Endodermal cell (in vitro differentiated cells): ENCODE measurements at regions not wholly inside any gene's neighbourhood (a gene's known extent, or its start where the extent isn't known, plus 50 kb on each side); places are given as distances from the start of the nearest gene placed in this dataset.

ENCODE experiments used
- DNase-seq: peaks from one replicate; pipeline ENCODE4 v3.0.0-alpha.2; 2017
- H3K27ac ChIP-seq: 2 replicates; pipeline ENCODE4 v1.5.1; 2013; ENCODE audit warnings: mild to moderate bottlenecking, low read depth, low read length, moderate library complexity
- H3K27me3 ChIP-seq: 2 replicates; pipeline ENCODE4 v1.6.1; 2013; ENCODE audit warnings: mild to moderate bottlenecking, low read length, moderate library complexity; ENCODE audit not compliant: insufficient read depth, control insufficient read depth, poor library complexity, severe bottlenecking
- H3K36me3 ChIP-seq: 2 replicates; pipeline ENCODE4 v1.7.0; 2013; ENCODE audit warnings: mild to moderate bottlenecking, low read length, moderate library complexity; ENCODE audit not compliant: control insufficient read depth, insufficient read depth
- H3K4me1 ChIP-seq: one replicate; pipeline ENCODE4 v1.7.0; 2013; ENCODE audit warnings: low read length; ENCODE audit not compliant: control insufficient read depth, insufficient read depth
- H3K4me3 ChIP-seq: 2 replicates; pipeline ENCODE4 v1.5.1; 2013; ENCODE audit warnings: mild to moderate bottlenecking, low read length, moderate library complexity
- H3K9ac ChIP-seq: 2 replicates; pipeline ENCODE4 v1.6.1; 2013; ENCODE audit warnings: mild to moderate bottlenecking, low read length, moderate library complexity; ENCODE audit not compliant: poor library complexity, severe bottlenecking; ENCODE audit errors: extremely low read depth
- H3K9me3 ChIP-seq: 2 replicates; pipeline ENCODE4 v1.6.1; 2013; ENCODE audit warnings: mild to moderate bottlenecking, low read length, moderate library complexity; ENCODE audit not compliant: control insufficient read depth
- H3K27ac Mint-ChIP-seq: 2 replicates; pipeline ENCODE4 v1.8.0; 2020; ENCODE audit warnings: mixed read lengths
- H3K27me3 Mint-ChIP-seq: 2 replicates; pipeline ENCODE4 v1.8.0; 2021; ENCODE audit warnings: mild to moderate bottlenecking, mixed read lengths; ENCODE audit not compliant: insufficient read depth
- H3K36me3 Mint-ChIP-seq: 2 replicates; pipeline ENCODE4 v1.8.0; 2020; ENCODE audit warnings: low read depth, mixed read lengths
- H3K4me1 Mint-ChIP-seq: 2 replicates; pipeline ENCODE4 v1.8.0; 2020; ENCODE audit warnings: mixed read lengths
- H3K4me3 Mint-ChIP-seq: 2 replicates; pipeline ENCODE4 v1.8.0; 2020; ENCODE audit warnings: mild to moderate bottlenecking, moderate library complexity, mixed read lengths
- H3K9me3 Mint-ChIP-seq: 2 replicates; pipeline ENCODE4 v1.8.0; 2020; ENCODE audit warnings: mild to moderate bottlenecking, mixed read lengths
- WGBS, 2 experiments: methylation state at CpG; one replicate each; pipeline versions ENCODE4 v1.1.5 to v1.1.7; 2013; ENCODE audit warnings: missing lambda C conversion rate in 2 of 2, mixed read lengths in 1 of 2; ENCODE audit not compliant: insufficient coverage in 1 of 2, insufficient read length in 1 of 2; 5-methylcytosine and 5-hydroxymethylcytosine counted together
- TF ChIP-seq, protein P1 (sequence below): fragments of 200-600 bp; sonication (generic); conservative IDR thresholded peaks from 2 replicates; pipeline ENCODE4 v1.5.0; 2021; ENCODE audit warnings: antibody characterized with exemption, mild to moderate bottlenecking

DNA sequence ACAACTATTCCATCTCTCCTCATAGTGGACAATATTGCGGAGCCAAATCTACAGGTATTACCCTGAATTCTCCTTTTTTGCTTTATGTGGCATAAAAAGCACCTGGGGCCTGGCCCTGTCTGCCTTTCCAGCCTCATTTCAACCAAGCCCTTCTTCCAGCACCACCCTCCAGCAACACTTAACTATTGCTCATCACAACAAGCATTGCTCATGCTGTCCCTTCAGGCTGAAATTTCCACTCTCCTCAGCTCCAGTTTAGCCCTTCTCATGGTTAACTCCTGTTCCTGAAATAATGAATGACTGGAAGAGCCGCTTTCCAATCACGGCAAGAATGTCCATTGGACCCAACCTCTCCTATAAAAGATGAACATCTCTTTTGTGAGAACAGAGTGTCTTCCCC is 107.4 kb downstream of the P2RY1 start:
- H3K27me3 Mint-ChIP-seq: no peaks in the 10 kb centered on the region
- Histone ChIP-seq H3K9me3 (no peaks in the 10 kb centered on the region), H3K4me1 (peaks cover 3% of the 10 kb centered on the region), H3K27me3 (no peaks in the 10 kb centered on the region), H3K4me3 (no peak overlapping the region), H3K36me3 (no peaks in the 10 kb centered on the region), H3K9ac (no peak overlapping the region), H3K27ac (no peak overlapping the region)
- peaks cover 19% of the 10 kb centered on the region for H3K4me1 Mint-ChIP-seq
- no peak overlapping the region for H3K4me3 Mint-ChIP-seq
- WGBS, 2 experiments: 87 to 97% methylated on average over 3 of the region's 3 CpGs
- DNase-seq: no peak
- H3K36me3 Mint-ChIP-seq: no peaks in the 10 kb centered on the region
- TF ChIP-seq, protein P1, sequence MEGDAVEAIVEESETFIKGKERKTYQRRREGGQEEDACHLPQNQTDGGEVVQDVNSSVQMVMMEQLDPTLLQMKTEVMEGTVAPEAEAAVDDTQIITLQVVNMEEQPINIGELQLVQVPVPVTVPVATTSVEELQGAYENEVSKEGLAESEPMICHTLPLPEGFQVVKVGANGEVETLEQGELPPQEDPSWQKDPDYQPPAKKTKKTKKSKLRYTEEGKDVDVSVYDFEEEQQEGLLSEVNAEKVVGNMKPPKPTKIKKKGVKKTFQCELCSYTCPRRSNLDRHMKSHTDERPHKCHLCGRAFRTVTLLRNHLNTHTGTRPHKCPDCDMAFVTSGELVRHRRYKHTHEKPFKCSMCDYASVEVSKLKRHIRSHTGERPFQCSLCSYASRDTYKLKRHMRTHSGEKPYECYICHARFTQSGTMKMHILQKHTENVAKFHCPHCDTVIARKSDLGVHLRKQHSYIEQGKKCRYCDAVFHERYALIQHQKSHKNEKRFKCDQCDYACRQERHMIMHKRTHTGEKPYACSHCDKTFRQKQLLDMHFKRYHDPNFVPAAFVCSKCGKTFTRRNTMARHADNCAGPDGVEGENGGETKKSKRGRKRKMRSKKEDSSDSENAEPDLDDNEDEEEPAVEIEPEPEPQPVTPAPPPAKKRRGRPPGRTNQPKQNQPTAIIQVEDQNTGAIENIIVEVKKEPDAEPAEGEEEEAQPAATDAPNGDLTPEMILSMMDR: no peak
- no peak overlapping the region for H3K27ac Mint-ChIP-seq
- no peaks in the 10 kb centered on the region for H3K9me3 Mint-ChIP-seq

DNA sequence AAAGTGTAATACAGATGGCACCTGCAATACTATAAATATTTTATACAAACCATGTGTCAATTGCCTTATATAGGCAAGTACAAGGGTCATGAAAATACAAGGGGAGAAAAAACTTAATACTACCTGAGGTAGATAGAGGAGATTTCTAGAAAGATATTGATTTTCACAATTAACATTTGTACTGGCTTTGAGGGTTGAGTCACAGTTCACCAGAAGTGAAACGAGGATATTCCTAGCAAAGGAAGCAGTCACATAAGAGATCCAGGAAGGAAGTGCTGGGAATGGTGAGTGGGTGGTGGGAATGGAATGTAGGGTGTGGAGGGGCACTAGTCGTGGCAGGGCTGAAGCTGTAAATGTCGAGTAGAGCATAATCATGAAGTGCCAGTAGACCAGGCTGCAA is 108.7 kb downstream of the P2RY1 start:
- Mint-ChIP-seq H3K27me3 (no peaks in the 10 kb centered on the region), H3K36me3 (no peaks in the 10 kb centered on the region), H3K4me3 (no peak overlapping the region), H3K4me1 (peaks cover 12% of the 10 kb centered on the region), H3K9me3 (no peaks in the 10 kb centered on the region), H3K27ac (no peak overlapping the region)
- DNase-seq: no peak
- TF ChIP-seq, protein P1: no peak
- Histone ChIP-seq H3K4me3 (no peak overlapping the region), H3K4me1 (peaks cover 3% of the 10 kb centered on the region), H3K36me3 (no peaks in the 10 kb centered on the region), H3K27me3 (no peaks in the 10 kb centered on the region), H3K9ac (no peak overlapping the region), H3K9me3 (no peaks in the 10 kb centered on the region), H3K27ac (no peak overlapping the region)
- WGBS, 2 experiments: 85 to 90% methylated on average over 3 of the region's 3 CpGs

DNA sequence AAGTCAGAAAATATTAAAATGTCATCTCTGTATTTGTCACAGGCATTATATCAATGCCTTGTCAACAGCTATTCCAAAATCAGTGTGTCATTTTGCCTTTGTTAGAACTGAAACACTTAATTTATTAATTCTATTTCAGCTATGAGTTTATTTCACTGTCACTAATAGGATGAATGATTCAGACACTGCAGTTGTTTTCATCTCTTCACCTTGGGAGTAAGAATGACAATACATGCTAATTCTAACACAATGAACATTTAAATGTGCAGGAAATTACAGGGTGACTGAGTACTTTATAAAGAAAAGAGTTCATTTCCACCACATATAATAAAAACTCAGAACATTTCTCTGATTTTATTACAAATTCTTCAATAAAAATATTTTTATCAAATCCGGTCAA is 109.7 kb downstream of the P2RY1 start:
- Mint-ChIP-seq H3K4me3 (no peak overlapping the region), H3K9me3 (no peaks in the 10 kb centered on the region), H3K4me1 (peaks cover 12% of the 10 kb centered on the region), H3K27ac (no peak overlapping the region), H3K27me3 (no peaks in the 10 kb centered on the region), H3K36me3 (no peaks in the 10 kb centered on the region)
- TF ChIP-seq, protein P1: no peak
- Histone ChIP-seq H3K9ac (no peak overlapping the region), H3K27ac (no peak overlapping the region), H3K4me3 (no peak overlapping the region), H3K9me3 (no peaks in the 10 kb centered on the region), H3K27me3 (no peaks in the 10 kb centered on the region), H3K4me1 (peaks cover 3% of the 10 kb centered on the region), H3K36me3 (no peaks in the 10 kb centered on the region)
- WGBS, 2 experiments: no CpG with 5 or more reads among the region's 1 CpG
- no peak for DNase-seq
